Left hindlimb (tissue), 1 donor: ENCODE measurements at regions not wholly inside any gene's neighbourhood (a gene's known extent, or its start where the extent isn't known, plus 50 kb on each side); places are given as distances from the start of the nearest gene placed in this dataset.

Experiments used
- DNase-seq: peaks from one replicate; pipeline ENCODE4 v3.0.0-alpha.2; 2018

DNA sequence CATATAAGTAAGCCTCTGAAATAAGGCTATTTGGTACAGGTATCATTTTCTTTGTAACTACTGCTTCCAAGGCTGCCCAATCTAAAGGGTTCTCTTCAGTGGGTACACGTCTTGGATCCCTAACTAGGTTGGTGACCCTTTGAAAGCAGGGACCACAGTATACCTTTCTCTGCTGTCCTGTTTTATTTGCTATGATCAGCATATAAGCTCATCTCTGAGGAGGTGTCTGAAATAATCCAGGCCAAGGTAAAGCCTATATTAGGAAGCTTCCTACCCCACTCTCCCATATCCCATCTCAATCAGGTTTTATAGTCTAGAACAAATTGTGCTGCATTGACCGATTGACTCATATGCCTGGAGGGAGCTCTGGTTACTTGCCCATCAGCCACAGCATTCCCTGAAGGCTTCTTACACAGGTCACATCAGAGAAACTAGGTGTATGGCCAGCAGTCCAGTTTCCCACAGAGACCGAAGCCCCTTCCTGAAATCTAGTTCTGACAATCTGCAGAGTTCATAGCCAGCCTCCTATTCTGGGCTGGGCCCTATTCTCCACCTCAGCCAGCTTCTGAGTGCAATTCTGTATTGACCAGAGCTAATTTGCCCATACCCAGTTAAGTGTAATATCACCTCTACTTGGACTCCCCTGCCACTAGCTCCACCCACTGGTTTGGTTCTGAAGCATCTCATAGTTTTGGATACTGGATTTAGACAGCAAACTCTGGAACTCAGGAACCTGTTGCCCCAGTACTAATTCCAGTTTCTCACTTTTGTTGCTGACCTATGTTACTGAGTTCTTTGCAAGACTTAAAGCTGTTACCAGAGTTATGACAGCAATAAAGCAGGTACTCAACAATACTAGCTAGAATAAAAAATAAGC lies 62.1 kb upstream of the ARHGAP20 start:
- no peak for DNase-seq

DNA sequence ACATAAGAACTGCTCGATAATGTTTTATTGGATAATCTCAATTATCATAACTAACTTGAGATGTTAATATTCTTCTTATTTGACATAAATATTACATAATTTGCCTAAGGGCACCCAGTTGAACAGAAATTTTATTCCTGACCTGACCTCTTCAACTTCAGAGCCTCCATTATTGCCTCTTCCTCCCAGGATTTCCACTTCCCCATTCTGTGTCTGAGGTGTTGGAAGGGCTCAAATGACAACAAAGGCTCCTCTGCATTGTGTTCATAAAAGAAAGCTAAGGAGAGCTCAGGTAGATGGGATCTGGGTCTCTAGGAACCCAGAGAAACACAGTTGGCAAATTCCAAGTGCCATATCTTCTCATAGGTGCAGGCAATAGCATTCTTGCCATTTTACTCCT lies 61.2 kb upstream of the ARHGAP20 start:
- DNase-seq = no peak

DNA sequence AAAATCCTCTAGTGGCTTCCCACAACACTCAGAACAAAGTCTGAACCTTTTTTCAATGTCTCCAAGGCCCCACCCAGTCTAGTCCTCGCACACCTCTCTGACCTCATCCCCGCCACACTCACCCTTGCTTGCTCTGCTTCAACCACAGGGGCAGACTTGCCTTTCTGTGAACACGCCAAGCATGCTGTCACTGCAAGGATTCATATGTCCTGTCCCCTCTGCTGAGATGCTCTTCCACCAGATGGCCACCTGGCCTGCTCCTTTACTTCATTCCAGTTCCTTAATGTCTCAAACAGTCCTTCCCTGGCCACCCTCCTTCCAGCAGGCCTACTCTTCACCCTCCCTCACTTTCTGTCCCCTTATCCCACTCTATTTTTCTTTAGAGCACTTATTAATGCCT lies 60.6 kb upstream of the ARHGAP20 start:
- no peak for DNase-seq

DNA sequence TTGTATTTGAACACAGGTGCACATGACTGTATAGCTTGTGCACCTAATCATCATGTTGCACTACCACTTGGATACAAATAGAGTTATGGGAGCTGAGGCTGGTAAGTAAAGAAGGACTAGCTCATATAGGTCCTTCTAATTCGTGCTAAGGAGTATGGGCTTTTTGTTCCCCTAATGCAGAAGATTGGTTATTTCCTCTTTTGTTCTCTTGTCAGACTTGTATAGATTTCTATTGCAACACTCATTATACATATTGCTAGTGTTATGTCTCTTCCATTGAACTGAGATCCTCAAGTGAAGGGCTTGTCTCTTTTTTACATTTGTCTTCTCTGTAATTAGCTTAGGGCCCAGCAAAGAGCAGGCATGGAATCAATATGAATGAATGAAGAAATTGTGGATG lies 54.1 kb upstream of the ARHGAP20 start:
- no peak for DNase-seq

DNA sequence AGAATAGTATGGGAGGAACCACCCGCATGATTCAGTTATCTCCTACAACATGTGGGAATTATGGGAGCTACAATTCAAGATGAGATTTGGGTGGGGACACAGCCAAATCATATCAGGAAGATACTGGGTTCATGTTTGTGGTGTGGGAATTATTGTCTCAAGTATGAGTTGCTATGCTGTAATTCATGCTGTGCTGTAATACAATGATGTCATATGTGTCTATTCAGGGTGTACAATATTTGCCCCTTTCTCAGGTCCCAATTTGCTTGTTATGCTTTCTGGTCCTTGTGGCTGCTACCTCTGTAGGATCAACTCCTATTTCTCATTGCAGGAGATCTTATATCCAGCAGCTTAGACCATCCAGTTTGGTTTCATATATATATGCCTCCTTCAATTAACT lies 52.2 kb upstream of the ARHGAP20 start:
- DNase-seq = no peak

DNA sequence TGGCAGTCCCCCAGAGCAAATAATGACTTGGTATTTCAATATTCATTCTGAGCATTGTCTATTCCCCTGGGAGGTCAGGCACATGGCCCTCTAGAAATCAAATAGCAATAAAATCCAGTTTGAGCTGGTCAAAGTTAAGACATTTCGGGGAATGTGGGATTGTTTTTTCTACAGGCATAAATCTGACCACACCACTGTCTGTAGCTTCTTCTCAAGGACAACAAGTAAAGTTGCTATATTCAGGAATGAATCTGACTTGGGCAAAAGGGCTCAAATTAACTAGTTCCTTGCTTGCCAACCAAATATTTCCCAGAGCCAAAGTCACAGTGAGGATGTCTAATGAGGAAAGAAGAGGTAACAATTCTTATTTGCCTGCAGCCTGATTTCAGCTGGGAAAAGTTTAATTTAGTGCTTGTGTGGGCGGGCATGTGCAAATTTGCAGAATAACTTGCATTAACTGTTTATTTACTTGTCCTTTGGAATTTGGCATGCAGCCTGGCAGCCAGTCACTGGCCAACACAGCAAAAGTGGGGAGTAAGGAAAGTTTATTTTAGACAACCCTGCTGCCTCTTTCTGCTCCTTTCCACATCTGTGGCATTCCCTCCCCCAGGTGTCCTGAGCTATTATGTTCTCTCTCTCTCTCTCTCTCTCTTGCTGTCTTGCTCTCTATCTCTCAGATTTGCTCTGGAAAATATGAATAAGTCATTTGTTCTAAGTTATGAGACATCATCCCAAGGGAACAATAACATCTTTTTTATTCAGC lies 51.2 kb upstream of the ARHGAP20 start:
- peak; percentile 48 for DNase-seq

DNA sequence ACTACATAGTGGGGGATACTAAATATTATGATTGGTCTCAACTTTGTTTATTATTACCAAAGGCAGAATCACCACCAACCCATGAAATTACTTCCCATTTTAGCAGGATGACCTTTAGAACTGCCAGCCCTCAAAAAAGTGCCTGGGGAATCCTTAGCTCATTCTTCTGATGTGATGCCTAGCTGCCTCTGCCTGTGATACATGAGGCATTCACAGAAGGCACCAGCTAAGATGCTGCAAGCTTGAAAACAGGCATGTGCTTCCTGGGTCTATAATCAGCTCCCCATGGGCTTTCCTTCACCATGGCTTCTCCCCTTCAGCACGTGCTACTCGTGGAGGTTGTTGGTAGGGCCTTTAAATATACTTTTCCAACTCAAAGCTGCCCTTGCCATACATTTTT lies 50.4 kb upstream of the ARHGAP20 start:
- peak; percentile 30 for DNase-seq
